ENCODE measurements at regions not wholly inside any gene's neighbourhood (a gene's known extent, or its start where the extent isn't known, plus 50 kb on each side); places are given as distances from the start of the nearest gene placed in this dataset.

DNA sequence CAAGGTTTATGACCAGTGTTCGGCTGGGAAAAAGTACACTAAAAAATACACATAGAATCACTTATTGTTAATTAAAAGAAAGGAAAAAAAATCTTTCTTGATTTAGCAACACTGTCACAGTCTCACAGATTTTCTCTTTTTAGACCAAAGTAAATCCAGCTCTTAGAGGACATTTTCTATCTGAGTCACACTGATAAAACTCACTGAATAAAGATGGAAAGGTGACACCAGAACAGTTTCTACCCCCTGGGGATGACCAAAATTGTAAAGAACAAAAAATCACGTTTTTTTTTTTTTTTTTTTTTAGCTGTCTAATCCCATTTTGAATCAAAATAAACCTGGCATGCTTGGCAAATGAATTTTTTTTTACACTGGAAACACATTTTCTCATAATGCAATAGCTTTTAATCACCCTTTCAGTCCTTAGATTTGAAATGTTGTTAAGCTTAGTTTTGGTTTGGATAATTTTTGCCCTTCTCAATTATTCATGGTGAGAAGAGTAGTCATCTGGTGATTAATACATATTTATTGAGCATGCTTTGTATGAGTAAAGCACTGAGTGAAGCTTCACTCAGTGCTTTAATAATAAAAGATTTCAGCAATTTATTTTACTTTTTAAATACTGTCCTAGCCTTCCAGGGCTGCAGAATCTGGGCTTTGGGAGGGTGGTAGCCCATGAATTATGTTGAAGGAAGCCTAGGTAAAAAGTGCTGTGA, 886.3 kb downstream of the SLC4A3 start:
- Histone ChIP-seq H3K4me3 (ENCODE audit: low read length) (no peak overlapping the region), H3K79me2 (ENCODE audit: control insufficient read depth, low read length) (no peaks in the 10 kb centered on the region), H3K9me2 (replicated peaks; ENCODE audit: control insufficient read depth, low read length) (no peaks in the 10 kb centered on the region), H3K9me3 (ENCODE audit: control insufficient read depth, insufficient read depth, low read length) (no peaks in the 10 kb centered on the region), H3K27ac (ENCODE audit: low read depth, low read length) (no peak overlapping the region), H3F3A (ENCODE audit: control insufficient read depth, insufficient read depth) (no peaks in the 10 kb centered on the region), H3K4me2 (ENCODE audit: low read length) (no peak overlapping the region), H3K27me3 (ENCODE audit: control insufficient read depth, low read length) (no peaks in the 10 kb centered on the region), H3K4me1 (ENCODE audit: control insufficient read depth, low read length) (no peaks in the 10 kb centered on the region), H3K36me3 (ENCODE audit: control insufficient read depth, low read length) (no peaks in the 10 kb centered on the region), H4K20me1 (ENCODE audit: control insufficient read depth, insufficient read depth, low read depth, low read length) (no peaks in the 10 kb centered on the region)
- TF ChIP-seq EZH2phosphoT487 (IDR thresholded peaks at IDR 0.05; ENCODE audit: borderline replicate concordance, low read length) = no peak
- TF ChIP-seq, protein P1, sequence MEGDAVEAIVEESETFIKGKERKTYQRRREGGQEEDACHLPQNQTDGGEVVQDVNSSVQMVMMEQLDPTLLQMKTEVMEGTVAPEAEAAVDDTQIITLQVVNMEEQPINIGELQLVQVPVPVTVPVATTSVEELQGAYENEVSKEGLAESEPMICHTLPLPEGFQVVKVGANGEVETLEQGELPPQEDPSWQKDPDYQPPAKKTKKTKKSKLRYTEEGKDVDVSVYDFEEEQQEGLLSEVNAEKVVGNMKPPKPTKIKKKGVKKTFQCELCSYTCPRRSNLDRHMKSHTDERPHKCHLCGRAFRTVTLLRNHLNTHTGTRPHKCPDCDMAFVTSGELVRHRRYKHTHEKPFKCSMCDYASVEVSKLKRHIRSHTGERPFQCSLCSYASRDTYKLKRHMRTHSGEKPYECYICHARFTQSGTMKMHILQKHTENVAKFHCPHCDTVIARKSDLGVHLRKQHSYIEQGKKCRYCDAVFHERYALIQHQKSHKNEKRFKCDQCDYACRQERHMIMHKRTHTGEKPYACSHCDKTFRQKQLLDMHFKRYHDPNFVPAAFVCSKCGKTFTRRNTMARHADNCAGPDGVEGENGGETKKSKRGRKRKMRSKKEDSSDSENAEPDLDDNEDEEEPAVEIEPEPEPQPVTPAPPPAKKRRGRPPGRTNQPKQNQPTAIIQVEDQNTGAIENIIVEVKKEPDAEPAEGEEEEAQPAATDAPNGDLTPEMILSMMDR (IDR thresholded peaks at IDR 0.05; ENCODE audit: low read depth, low read length, poor library complexity, severe bottlenecking) = no peak

DNA sequence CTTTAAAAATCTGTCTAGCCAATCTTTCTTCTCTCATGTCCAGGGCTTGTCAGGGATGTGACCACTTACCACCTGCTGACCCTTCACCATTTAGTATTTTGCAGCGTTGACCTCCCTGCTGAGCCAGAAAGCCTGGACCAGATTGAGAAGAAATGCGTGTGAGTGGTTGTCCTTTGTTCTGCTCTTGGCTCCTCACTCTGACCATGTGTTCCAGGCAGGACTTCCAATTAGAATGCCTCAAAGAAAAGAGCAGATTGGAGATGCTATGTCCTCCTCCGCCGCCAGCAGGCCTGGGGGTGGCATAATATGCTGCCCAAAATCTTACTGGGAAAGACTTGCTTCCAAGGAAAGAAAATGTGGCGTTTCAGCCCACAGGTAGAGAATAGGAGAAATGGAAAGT, 894.1 kb downstream of the SLC4A3 start:
- Histone ChIP-seq H3K36me3 (ENCODE audit: control insufficient read depth, low read length) (no peaks in the 10 kb centered on the region), H3K4me3 (ENCODE audit: low read length) (no peak overlapping the region), H4K20me1 (ENCODE audit: control insufficient read depth, insufficient read depth, low read depth, low read length) (no peaks in the 10 kb centered on the region), H3K27ac (ENCODE audit: low read depth, low read length) (no peak overlapping the region), H3F3A (ENCODE audit: control insufficient read depth, insufficient read depth) (no peaks in the 10 kb centered on the region), H3K9me2 (replicated peaks; ENCODE audit: control insufficient read depth, low read length) (no peaks in the 10 kb centered on the region), H3K4me1 (ENCODE audit: control insufficient read depth, low read length) (no peaks in the 10 kb centered on the region), H3K79me2 (ENCODE audit: control insufficient read depth, low read length) (no peaks in the 10 kb centered on the region), H3K4me2 (ENCODE audit: low read length) (no peak overlapping the region), H3K9me3 (ENCODE audit: control insufficient read depth, insufficient read depth, low read length) (no peaks in the 10 kb centered on the region), H3K27me3 (ENCODE audit: control insufficient read depth, low read length) (no peaks in the 10 kb centered on the region)
- TF ChIP-seq, protein P1 (IDR thresholded peaks at IDR 0.05; ENCODE audit: low read depth, low read length, poor library complexity, severe bottlenecking) = no peak
- TF ChIP-seq EZH2phosphoT487 (IDR thresholded peaks at IDR 0.05; ENCODE audit: borderline replicate concordance, low read length) = no peak

DNA sequence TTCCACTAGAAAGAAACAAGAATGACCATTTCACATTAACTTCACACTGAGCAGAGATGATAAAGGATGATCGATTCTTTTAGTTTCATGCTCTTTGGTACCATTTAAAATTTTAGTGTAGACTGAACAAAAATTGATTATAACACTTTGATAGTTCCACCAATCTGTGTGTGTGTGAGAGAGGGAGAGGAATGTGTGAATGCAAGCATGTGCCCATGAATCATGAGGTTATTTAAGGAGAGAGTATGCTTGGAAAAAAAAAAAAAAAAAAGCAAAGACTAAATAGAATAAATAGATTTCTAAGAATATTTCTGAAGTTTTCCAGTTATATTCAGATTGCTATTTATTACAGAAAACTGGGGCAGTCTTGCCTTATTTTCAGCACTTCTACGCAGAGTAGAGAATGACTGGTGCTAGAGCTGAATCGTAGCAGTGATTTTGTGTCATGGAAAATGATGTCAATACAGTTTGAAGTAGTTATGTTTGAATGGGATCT, 900.8 kb downstream of the SLC4A3 start:
- no peaks in the 10 kb centered on the region for H3K9me2 ChIP-seq (replicated peaks; ENCODE audit: control insufficient read depth, low read length)
- no peaks in the 10 kb centered on the region for H3F3A ChIP-seq (ENCODE audit: control insufficient read depth, insufficient read depth)
- H3K36me3 ChIP-seq (ENCODE audit: control insufficient read depth, low read length) = no peaks in the 10 kb centered on the region
- no peak overlapping the region for H3K4me2 ChIP-seq (ENCODE audit: low read length)
- H3K4me1 ChIP-seq (ENCODE audit: control insufficient read depth, low read length) = no peaks in the 10 kb centered on the region
- H4K20me1 ChIP-seq (ENCODE audit: control insufficient read depth, insufficient read depth, low read depth, low read length) = no peaks in the 10 kb centered on the region
- no peaks in the 10 kb centered on the region for H3K9me3 ChIP-seq (ENCODE audit: control insufficient read depth, insufficient read depth, low read length)
- H3K79me2 ChIP-seq (ENCODE audit: control insufficient read depth, low read length) = no peaks in the 10 kb centered on the region
- H3K27me3 ChIP-seq (ENCODE audit: control insufficient read depth, low read length) = no peaks in the 10 kb centered on the region
- H3K4me3 ChIP-seq (ENCODE audit: low read length) = no peak overlapping the region
- TF ChIP-seq EZH2phosphoT487 (IDR thresholded peaks at IDR 0.05; ENCODE audit: borderline replicate concordance, low read length) = no peak
- TF ChIP-seq, protein P1 (IDR thresholded peaks at IDR 0.05; ENCODE audit: low read depth, low read length, poor library complexity, severe bottlenecking) = no peak
- H3K27ac ChIP-seq (ENCODE audit: low read depth, low read length) = no peak overlapping the region
